Neural cell (in vitro differentiated cells): ENCODE measurements at regions not wholly inside any gene's neighbourhood (a gene's known extent, or its start where the extent isn't known, plus 50 kb on each side); places are given as distances from the start of the nearest gene placed in this dataset.

ENCODE experiments used
- H2AFZ ChIP-seq: fragments of 200-600, 300-800 bp; sonication (generic), shearing (Covaris generic); 2 replicates; pipeline ENCODE4 v1.6.0; 2014; ENCODE audit warnings: low read depth, mild to moderate bottlenecking, antibody characterized with exemption, low read length, moderate library complexity
- H3F3A ChIP-seq: fragments of 200-600 bp; shearing (Covaris generic); 2 replicates; pipeline ENCODE4 v1.6.1; 2016; ENCODE audit warnings: mild to moderate bottlenecking, moderate library complexity, mixed read lengths, antibody characterized with exemption, low read length; ENCODE audit not compliant: insufficient read depth, poor library complexity, severe bottlenecking
- H3K27ac ChIP-seq: fragments of 200-600, 300-800 bp; sonication (generic), shearing (Covaris generic); 2 replicates; pipeline ENCODE4 v1.5.1; 2014; ENCODE audit warnings: mild to moderate bottlenecking, low read length, moderate library complexity
- H3K27me3 ChIP-seq: fragments of 300-800, 200-600 bp; sonication (generic), shearing (Covaris generic); 2 replicates; pipeline ENCODE4 v1.6.0; 2014; ENCODE audit warnings: mild to moderate bottlenecking, low read depth, low read length, moderate library complexity; ENCODE audit not compliant: insufficient read depth
- H3K36me3 ChIP-seq: fragments of 300-800, 200-600 bp; sonication (generic), shearing (Covaris generic); 2 replicates; pipeline ENCODE4 v1.5.1; 2014; ENCODE audit warnings: mild to moderate bottlenecking, antibody characterized with exemption, low read length, moderate library complexity; ENCODE audit not compliant: insufficient read depth
- H3K4me2 ChIP-seq: fragments of 300-800, 200-600 bp; sonication (generic), shearing (Covaris generic); 2 replicates; pipeline ENCODE4 v1.6.0; 2014; ENCODE audit warnings: mild to moderate bottlenecking, low read length
- H3K4me3 ChIP-seq: fragments of 300-800, 200-600 bp; sonication (generic), shearing (Covaris generic); 2 replicates; pipeline ENCODE4 v1.5.1; 2014; ENCODE audit warnings: mild to moderate bottlenecking, low read length, moderate library complexity
- H3K79me2 ChIP-seq: fragments of 200-600 bp; shearing (Covaris generic); replicated peaks from 2 replicates; pipeline ENCODE4 v1.6.0; 2014; ENCODE audit warnings: mild to moderate bottlenecking, low read length, moderate library complexity; ENCODE audit not compliant: insufficient read depth
- H3K9ac ChIP-seq: fragments of 300-800, 200-600 bp; sonication (generic), shearing (Covaris generic); 2 replicates; pipeline ENCODE4 v1.6.1; 2016; ENCODE audit warnings: mild to moderate bottlenecking, low read length, mixed read lengths
- H3K9me2 ChIP-seq: fragments of 200-600 bp; shearing (Covaris generic); 2 replicates; pipeline ENCODE4 v1.6.1; 2016; ENCODE audit warnings: mild to moderate bottlenecking, low read length, mixed read lengths; ENCODE audit not compliant: insufficient read depth
- H3K9me3 ChIP-seq: fragments of 200-600, 300-800 bp; sonication (generic), shearing (Covaris generic); 2 replicates; pipeline ENCODE4 v1.6.1; 2016; ENCODE audit warnings: mild to moderate bottlenecking, mixed run types, low read length, moderate library complexity, mixed read lengths
- H4K20me1 ChIP-seq: fragments of 200-600 bp; shearing (Covaris generic); 2 replicates; pipeline ENCODE4 v1.6.1; 2016; ENCODE audit warnings: mild to moderate bottlenecking, mixed run types; ENCODE audit not compliant: insufficient read depth
- EZH2 ChIP-seq: fragments of 200-600, 300-800 bp; shearing (Covaris generic), sonication (generic); IDR thresholded peaks from 2 replicates; pipeline ENCODE4 v1.6.1; 2014; ENCODE audit warnings: antibody characterized with exemption, low read length, borderline replicate concordance, mild to moderate bottlenecking; ENCODE audit not compliant: insufficient read depth, poor library complexity, severe bottlenecking
- POLR2AphosphoS5 ChIP-seq: IDR thresholded peaks from 2 replicates; pipeline ENCODE4 v1.6.1; 2012
- RAD21 ChIP-seq: fragments of 450-650 bp; conservative IDR thresholded peaks from 2 replicates; pipeline ENCODE4 v1.6.1; 2014; ENCODE audit warnings: antibody characterized with exemption, mild to moderate bottlenecking, moderate library complexity
- SMC3 ChIP-seq: fragments of 450-650 bp; conservative IDR thresholded peaks from 2 replicates; pipeline ENCODE4 v1.6.1; 2014; ENCODE audit warnings: antibody characterized with exemption, mild to moderate bottlenecking, moderate library complexity; ENCODE audit not compliant: poor library complexity
- TAF1 ChIP-seq: IDR thresholded peaks from 2 replicates; pipeline ENCODE4 v1.6.1; 2012; ENCODE audit warnings: low read depth
- TF ChIP-seq, protein P1 (sequence below): IDR thresholded peaks from 2 replicates; pipeline ENCODE4 v1.6.1; 2012; ENCODE audit warnings: borderline replicate concordance
- TF ChIP-seq, protein P2 (sequence below): fragments of 450-650 bp; IDR thresholded peaks from 2 replicates; pipeline ENCODE4 v1.5.1; 2014; ENCODE audit warnings: antibody characterized with exemption, mild to moderate bottlenecking, moderate library complexity; ENCODE audit not compliant: poor library complexity, severe bottlenecking

DNA sequence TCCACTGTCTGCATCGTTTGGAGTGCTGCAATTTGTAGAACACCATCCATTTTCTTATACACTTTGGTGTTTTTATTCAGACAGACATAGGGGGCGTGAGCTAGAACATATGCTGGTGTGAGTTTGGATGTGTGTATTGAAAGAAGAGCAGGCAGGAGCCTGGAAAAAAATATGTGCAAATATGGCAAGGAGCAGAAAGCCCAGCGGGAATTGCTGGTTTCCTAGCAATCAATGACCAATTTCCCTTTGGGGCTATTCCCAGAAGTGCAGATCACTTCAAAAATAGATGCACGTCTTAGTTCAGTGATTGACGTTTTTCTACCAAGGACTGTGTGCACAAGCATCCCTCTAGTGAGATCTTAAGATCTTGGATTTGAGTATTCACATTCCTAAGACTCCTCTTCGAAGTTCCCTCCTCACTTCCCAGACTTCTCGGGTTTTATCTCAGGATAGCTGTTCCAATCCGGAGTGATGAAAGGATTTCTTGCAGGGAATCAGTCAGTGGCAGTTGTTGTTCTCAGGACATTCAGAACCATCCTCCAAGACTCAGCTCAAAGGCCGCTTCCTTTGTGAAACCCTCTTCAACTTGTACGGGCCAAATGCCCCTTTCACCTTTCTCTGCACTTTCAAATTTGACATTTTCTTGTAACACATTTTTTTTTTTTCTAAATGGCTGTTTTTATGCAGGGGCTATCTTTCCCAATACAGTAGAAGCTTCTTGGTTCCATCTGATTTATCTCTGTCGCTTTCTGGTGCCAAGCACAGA, 268.7 kb upstream of the ASIC2 start:
- no peak overlapping the region for H3K9ac ChIP-seq
- H3K9me2 ChIP-seq = no peaks in the 10 kb centered on the region
- H3K9me3 ChIP-seq = no peaks in the 10 kb centered on the region
- H3K27me3 ChIP-seq = no peaks in the 10 kb centered on the region
- H3K4me2 ChIP-seq = no peak overlapping the region
- H3K36me3 ChIP-seq = no peaks in the 10 kb centered on the region
- TF ChIP-seq SMC3 = no peak
- TF ChIP-seq, protein P1, sequence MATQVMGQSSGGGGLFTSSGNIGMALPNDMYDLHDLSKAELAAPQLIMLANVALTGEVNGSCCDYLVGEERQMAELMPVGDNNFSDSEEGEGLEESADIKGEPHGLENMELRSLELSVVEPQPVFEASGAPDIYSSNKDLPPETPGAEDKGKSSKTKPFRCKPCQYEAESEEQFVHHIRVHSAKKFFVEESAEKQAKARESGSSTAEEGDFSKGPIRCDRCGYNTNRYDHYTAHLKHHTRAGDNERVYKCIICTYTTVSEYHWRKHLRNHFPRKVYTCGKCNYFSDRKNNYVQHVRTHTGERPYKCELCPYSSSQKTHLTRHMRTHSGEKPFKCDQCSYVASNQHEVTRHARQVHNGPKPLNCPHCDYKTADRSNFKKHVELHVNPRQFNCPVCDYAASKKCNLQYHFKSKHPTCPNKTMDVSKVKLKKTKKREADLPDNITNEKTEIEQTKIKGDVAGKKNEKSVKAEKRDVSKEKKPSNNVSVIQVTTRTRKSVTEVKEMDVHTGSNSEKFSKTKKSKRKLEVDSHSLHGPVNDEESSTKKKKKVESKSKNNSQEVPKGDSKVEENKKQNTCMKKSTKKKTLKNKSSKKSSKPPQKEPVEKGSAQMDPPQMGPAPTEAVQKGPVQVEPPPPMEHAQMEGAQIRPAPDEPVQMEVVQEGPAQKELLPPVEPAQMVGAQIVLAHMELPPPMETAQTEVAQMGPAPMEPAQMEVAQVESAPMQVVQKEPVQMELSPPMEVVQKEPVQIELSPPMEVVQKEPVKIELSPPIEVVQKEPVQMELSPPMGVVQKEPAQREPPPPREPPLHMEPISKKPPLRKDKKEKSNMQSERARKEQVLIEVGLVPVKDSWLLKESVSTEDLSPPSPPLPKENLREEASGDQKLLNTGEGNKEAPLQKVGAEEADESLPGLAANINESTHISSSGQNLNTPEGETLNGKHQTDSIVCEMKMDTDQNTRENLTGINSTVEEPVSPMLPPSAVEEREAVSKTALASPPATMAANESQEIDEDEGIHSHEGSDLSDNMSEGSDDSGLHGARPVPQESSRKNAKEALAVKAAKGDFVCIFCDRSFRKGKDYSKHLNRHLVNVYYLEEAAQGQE = peak; percentile 75
- no peaks in the 10 kb centered on the region for H4K20me1 ChIP-seq
- peak overlapping the region; percentile 62 for H3K27ac ChIP-seq
- peak overlapping the region; percentile 4 for H3K4me3 ChIP-seq
- H2AFZ ChIP-seq = no peak overlapping the region
- H3F3A ChIP-seq = no peaks in the 10 kb centered on the region
- H3K79me2 ChIP-seq = no peaks in the 10 kb centered on the region

DNA sequence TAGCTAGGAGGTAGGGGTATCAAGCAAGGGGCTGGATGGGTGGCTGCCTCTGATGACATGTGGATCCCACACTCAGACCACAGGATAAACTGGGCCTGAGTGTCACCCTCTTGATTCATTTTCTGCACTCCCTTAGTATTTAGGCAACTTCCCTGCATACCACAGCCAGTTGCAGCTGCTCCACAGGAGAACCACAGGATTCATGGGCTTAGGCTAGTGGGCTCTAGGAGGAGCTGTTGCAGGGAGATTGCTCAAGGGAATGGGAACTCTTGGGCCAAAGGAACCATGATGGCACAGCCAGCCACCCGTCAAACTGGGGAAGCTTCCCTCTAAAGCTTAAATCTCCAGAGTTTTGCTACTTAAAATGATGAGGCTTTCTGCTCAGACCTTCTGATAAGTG, 269.7 kb upstream of the ASIC2 start:
- Histone ChIP-seq H3K9ac (no peak overlapping the region), H3F3A (no peaks in the 10 kb centered on the region), H3K27me3 (no peaks in the 10 kb centered on the region), H3K4me2 (no peak overlapping the region), H3K4me3 (no peak overlapping the region), H3K36me3 (no peaks in the 10 kb centered on the region), H4K20me1 (no peaks in the 10 kb centered on the region), H2AFZ (no peak overlapping the region), H3K9me2 (no peaks in the 10 kb centered on the region), H3K9me3 (no peaks in the 10 kb centered on the region), H3K27ac (no peak overlapping the region), H3K79me2 (no peaks in the 10 kb centered on the region)
- TF ChIP-seq TAF1 (no peak), SMC3 (no peak), EZH2 (no peak), POLR2AphosphoS5 (no peak), RAD21 (no peak)
- TF ChIP-seq, protein P2, sequence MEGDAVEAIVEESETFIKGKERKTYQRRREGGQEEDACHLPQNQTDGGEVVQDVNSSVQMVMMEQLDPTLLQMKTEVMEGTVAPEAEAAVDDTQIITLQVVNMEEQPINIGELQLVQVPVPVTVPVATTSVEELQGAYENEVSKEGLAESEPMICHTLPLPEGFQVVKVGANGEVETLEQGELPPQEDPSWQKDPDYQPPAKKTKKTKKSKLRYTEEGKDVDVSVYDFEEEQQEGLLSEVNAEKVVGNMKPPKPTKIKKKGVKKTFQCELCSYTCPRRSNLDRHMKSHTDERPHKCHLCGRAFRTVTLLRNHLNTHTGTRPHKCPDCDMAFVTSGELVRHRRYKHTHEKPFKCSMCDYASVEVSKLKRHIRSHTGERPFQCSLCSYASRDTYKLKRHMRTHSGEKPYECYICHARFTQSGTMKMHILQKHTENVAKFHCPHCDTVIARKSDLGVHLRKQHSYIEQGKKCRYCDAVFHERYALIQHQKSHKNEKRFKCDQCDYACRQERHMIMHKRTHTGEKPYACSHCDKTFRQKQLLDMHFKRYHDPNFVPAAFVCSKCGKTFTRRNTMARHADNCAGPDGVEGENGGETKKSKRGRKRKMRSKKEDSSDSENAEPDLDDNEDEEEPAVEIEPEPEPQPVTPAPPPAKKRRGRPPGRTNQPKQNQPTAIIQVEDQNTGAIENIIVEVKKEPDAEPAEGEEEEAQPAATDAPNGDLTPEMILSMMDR = no peak
- TF ChIP-seq, protein P1 = no peak
